Stimulated activated CD8-positive, alpha-beta memory T cell treated with anti-CD3 and anti-CD28 coated beads, Interleukin-4, amount 100 ng/mL, for 24 hours (primary cell): ENCODE measurements at regions not wholly inside any gene's neighbourhood (a gene's known extent, or its start where the extent isn't known, plus 50 kb on each side); places are given as distances from the start of the nearest gene placed in this dataset.
A peak's percentile ranks its signal among the peaks of the same experiment; 100 is the strongest.

Experiments
- DNase-seq: peaks from one replicate; pipeline ENCODE4 v3.0.0-alpha.2; 2020; ENCODE audit warnings: low read depth

DNA sequence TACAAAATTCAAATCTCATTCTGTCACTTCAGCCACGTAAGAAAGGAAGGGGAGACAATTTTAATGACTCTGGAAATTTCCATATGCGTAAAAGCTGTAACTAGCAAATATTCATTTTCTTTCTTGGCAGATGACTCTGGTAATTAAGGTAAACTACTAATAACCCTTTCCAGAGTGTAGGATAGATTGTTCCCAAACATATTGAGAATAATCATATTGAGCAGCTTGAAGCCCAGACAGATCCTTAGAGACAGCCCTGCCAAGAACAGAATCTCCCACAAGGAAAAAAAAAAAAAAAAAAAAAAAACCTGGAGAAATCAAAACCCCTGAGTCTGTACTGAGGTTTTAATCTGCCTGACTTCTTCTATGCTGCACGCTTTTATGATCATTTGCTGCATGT is 163.6 kb upstream of the TMPO start:
- no peak for DNase-seq

DNA sequence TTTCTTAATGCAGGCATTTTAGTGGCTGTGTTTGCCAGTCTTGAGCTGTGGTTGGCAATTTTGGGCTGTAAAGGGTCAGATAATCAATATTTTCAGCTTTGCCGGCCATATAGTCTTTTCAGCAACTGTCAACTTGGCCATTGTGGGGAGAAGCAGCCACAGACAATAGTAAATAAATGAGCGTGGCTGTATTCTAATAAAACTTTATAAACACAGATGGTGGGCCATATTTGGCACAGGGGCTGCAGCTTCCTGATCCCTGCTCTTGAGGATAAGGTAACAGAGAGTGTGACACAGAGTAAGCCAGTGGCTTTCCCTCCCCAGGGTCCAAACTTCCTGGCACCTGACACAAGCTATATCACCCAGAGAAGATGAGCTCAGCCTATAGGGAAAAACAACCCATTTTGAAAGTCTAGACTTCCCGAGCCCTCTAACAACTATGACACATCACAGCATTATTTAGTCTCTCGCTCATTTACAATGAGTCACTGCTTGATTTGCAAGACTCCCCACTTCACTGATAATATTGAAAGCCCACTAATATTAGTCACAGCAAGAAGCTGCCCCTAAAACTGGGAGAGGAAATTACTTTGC is 163.1 kb upstream of the TMPO start:
- no peak for DNase-seq

GRCh38 chr12:98352835-98353234 is 162.6 kb upstream of the TMPO start:
- no peak for DNase-seq

DNA sequence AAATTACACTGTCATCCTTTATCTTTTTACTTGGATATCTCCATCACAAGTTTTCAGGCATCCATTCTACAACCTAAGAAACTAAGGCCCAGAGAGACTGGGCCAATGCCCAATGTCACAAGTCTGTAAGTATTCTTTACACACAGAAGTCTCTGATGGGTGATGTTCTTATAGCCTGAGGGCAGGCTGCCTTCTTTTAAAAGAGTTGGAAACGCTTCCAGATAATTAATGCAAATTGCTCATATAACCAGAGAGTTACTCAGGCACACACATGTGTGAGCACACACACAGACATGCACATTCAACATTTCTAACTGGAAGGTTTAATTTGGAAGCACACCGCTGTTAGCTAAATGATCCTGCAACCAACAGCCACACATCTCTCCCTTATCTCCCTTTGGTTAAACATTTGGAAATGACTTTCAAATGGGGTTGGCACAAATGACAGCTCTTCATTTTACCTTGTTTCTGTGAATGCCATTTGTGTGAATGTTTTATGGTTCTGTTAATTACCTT is 160.8 kb upstream of the TMPO start:
- no peak for DNase-seq

GRCh38 chr12:98355322-98355721 is 160.1 kb upstream of the TMPO start:
- DNase-seq, result no peak

DNA sequence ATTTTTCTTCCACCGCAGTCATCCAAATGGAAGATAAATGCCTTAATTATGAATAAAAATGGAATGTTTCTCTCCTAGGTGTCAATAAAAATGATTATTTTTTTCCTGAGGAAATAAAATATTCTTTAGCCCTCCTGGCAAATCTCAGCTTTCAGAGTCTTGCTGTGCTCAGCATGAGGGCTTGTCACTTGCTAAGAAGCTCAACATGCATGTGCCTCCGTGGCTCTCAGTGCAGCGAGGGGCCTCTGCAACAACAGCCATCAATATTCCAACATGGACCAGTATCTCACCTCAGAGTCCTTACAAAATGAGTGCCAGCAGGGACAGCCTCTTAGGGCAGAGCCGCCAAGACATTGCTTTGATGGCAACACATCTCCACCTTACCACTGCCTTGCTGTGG is 159.5 kb upstream of the TMPO start:
- DNase-seq, result no peak

GRCh38 chr12:98358144-98358543 is 157.2 kb upstream of the TMPO start:
- DNase-seq, result no peak

GRCh38 chr12:98359856-98360255 is 155.5 kb upstream of the TMPO start:
- DNase-seq, result no peak

DNA sequence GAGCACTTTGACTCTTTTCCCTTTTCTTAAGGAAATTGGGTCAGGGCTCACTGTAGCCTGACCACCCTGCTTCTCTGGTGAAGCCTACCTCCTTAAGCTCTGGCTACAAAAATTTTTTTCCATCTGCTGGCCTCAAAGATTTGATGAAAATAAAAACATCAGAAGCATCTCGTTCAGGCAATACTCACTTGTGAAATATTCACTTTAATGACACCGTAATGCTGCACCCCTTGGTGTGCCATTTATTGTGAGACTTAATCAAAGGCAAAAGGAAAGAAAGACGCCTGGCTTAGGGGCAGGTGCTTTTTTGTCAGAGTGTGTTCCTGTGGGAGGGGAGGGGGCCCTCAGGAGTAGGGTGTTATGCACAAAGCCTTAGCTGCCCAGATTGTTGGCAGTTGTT is 155.0 kb upstream of the TMPO start:
- no peak for DNase-seq

DNA sequence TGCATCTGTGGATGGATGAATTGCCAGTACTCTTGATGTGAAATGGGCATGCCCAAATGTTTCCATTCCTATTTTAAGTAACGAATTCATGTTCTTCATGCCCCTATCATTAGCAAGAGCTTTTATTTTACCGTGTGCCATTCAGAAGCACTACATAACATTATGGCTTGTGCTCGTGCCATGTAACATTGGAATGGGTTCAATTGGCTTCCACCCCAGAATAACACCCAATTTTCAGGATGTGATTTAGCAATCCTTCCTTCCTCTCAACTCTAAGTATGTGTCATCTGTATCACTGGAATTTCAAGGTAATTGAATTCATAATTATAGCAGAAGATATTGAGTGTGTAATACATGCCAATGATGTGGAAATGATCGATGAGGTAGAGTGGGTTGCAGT is 145.8 kb upstream of the TMPO start:
- DNase-seq, result no peak

DNA sequence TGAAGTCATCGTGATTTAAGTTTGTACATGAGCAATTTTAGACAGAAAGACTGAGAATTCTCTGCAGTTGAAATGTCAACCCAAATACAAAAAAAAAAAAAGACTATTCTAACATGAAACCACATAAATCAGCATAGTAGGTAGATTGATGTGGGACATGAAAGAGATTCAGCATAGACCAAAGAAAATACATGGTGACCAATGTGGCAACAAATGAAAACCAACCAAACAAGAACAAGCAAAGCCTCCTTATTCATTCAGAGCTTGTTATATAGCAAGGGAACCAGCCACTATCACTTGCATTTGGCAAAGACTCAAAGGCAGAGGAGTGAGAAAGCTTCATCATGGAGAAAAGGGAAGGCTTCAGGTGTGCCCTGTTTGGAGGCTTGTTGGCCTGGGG is 144.4 kb upstream of the TMPO start:
- DNase-seq, result no peak

GRCh38 chr12:98371419-98371818 is 144.0 kb upstream of the TMPO start:
- no peak for DNase-seq

DNA sequence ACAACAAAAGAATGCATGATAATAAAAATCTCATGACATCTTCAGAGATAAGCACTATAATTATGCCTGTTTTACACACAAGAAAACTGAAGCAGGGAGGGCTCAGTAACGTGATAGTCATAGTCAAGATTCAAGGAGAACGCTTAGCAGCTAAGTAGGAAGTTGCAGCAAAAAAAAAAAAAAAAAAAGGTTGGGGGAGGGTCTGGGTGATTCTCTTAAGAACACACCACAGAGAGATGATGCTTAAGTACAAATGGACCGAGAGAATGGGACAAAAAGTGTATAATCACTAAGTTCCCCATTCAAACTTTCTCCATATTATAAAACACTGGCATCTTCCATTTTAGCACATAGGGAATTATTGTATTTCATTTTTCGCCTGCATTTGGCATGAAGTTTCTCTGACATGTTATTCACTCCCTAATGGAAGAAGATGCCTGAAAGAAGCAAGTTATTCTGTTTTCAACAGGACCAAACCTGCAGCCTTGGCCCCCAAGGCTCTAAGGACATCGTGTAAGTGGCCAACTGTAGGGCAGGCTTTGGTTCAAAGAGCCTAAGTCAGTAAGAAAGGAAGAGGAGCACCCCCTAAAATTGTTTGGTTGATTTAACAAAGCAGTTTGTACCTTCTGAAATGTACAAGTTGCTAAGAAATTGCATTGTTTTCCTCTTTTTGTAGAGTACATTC is 142.9 kb upstream of the TMPO start:
- DNase-seq, result no peak

DNA sequence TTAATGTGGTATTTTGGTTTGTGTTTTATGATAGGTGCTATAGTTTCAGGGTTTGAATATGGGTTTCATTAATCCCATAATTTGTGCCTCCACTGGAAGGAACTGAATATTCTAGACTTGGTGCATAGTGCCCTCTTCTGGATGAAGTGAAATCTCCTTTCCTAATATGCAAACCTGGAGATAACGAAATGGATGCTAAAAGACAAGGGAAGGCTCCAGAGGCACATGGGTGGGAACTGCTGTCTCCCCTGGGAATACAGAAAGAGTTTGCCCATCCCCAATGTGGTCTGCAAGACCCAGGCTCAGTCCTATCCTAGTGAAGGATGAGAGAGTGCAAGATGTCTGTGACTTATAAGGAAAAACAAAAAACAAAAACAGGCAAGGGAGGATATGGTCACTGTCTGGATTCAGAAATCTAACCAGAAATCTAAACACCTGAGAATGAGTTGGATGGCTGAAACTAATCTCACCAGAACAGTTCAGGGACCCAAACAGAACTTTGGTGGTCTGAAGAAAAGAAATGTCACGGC is 142.3 kb upstream of the TMPO start:
- DNase-seq, result no peak

DNA sequence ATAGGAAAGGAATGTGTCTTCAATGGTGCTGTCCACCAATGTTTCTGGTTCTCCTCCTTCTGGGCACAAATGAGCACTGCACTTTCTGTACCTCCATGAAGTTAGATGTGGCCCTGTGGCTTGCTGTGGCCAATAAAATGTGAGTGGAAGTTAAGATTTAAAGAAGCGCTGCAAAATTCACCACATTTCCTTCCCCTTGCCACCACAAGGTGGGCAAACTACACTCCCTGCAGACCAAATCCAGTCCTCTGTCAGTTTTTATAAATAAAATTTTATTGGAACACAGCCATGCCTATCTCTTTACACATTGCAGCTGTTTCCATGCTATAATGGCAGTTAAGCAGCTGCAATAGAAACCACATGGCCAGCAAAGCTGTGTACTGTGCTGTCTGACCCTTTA is 141.4 kb upstream of the TMPO start:
- DNase-seq, result no peak

- no peak for DNase-seq
Observed at GRCh38 chr12:98379106-98379505, 136.3 kb upstream of the TMPO start.

- no peak for DNase-seq
Observed at GRCh38 chr12:98385641-98386040, 129.7 kb upstream of the TMPO start.

DNA sequence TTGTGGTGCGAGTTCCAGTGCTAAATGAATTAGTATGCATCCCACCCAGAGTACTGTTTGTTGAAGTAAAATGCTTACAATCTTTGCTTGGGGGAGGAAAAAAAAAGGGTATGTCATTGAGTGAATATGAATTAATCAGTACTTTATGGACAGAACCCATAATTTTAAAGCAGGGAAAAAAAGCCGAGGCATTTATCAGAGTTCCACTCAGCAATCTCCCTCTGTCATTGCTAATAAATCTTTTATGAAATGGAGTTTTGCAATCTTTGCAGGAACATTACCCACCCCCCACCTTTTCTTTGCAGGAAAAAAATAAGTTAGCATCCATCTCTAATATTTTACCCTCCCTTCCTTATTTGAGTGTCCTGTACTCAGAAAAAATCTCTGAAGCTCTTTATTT is 127.9 kb upstream of the TMPO start:
- no peak for DNase-seq

- DNase-seq, result no peak
Observed at GRCh38 chr12:98388126-98388525, 127.3 kb upstream of the TMPO start.

DNA sequence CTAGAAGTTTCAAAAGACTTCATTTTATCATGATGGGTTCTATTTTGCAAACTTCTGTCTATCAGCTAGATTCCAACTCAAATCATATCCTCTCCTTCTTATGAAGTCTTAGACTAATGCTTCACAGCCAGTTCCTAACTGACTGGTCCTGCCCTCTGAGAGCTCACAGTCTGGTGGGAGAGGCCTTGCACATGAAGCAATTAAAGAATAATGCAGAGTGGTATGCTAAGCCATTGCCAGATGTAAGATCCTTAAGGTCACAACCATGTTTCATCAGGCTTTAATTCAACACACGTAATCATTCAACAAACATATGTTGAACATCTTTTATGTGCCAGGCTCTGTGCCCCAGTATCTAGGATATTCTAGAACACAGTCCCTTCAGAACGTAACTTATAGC is 125.8 kb upstream of the TMPO start:
- DNase-seq, result no peak

- peak; percentile 66 for DNase-seq
Observed at GRCh38 chr12:98397323-98398105, 117.9 kb upstream of the TMPO start.

DNA sequence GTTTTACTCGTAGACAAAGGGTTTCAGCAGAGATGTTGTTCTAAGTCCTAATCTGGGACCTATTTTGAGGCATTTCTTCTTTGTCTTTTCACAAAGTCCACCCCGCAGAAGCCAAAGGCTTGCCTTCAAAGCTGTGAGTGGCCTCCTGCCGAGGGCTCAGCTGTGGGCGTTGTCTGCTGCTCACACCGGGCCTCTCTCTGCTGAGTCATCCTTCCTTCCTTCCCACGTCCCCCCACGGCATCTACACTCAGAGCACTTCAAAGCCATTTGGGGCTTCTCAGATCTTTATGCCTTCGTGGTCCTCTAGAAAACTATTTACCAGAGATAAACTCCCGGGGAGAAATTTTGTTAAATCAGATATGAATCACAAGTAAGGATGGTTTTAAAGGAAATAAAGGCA is 115.9 kb upstream of the TMPO start:
- DNase-seq, result peak; percentile 52

DNA sequence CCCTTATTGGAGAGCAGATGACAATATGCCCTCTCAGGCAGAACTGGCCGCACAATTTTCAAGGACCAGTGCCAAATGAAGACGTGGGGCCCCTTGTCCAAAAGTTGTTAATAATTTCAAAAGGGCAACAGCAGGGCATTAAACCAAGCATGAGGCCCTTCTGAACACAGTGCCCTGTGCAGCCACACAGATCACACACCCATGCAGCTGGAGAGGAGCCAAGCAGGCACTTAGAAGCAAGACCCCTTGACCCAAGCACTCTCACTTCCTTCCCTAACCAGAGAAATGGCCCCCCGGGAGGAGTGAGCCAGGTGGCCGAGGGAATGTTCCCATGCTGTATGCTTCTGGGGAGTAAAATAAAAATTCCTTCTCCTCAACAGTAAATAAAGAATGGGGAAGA is 114.0 kb upstream of the TMPO start:
- no peak for DNase-seq
